Right forelimb (tissue), 1 donor: ENCODE measurements at regions not wholly inside any gene's neighbourhood (a gene's known extent, or its start where the extent isn't known, plus 50 kb on each side); places are given as distances from the start of the nearest gene placed in this dataset.

ENCODE experiments used
- DNase-seq: peaks from one replicate; pipeline ENCODE4 v3.0.0-alpha.2; 2018

- no peak for DNase-seq
Measured at GRCh38 chr1:218582646-218583045, 237.5 kb downstream of the TGFB2 start.

GRCh38 chr1:218584418-218585155 lies 239.5 kb downstream of the TGFB2 start:
- no peak for DNase-seq

- DNase-seq = peak; percentile 60
Measured at GRCh38 chr1:218585511-218586184, 240.5 kb downstream of the TGFB2 start.

- no peak for DNase-seq
Measured at GRCh38 chr1:218587900-218588299, 242.8 kb downstream of the TGFB2 start.

- no peak for DNase-seq
Measured at GRCh38 chr1:218588540-218589172, 243.5 kb downstream of the TGFB2 start.

GRCh38 chr1:218589487-218589886 lies 244.4 kb downstream of the TGFB2 start:
- DNase-seq = no peak

- DNase-seq = no peak
Measured at GRCh38 chr1:218591966-218592365, 246.8 kb downstream of the TGFB2 start.

GRCh38 chr1:218592688-218593087 lies 247.6 kb downstream of the TGFB2 start:
- DNase-seq = no peak

- DNase-seq = no peak
Measured at GRCh38 chr1:218600968-218601367, 255.8 kb downstream of the TGFB2 start.

- no peak for DNase-seq
Measured at GRCh38 chr1:218604217-218604616, 259.1 kb downstream of the TGFB2 start.

- no peak for DNase-seq
Measured at GRCh38 chr1:218611916-218612585, 266.9 kb downstream of the TGFB2 start.

- no peak for DNase-seq
Measured at GRCh38 chr1:218613105-218613504, 268.0 kb downstream of the TGFB2 start.

GRCh38 chr1:218614031-218614430 lies 268.9 kb downstream of the TGFB2 start:
- DNase-seq = no peak

- DNase-seq = no peak
Measured at GRCh38 chr1:218616681-218617080, 271.5 kb downstream of the TGFB2 start.

GRCh38 chr1:218617986-218618385 lies 272.9 kb downstream of the TGFB2 start:
- no peak for DNase-seq

GRCh38 chr1:218620956-218621355 lies 275.8 kb downstream of the TGFB2 start:
- no peak for DNase-seq

- no peak for DNase-seq
Measured at GRCh38 chr1:218624052-218624451, 278.9 kb downstream of the TGFB2 start.

- DNase-seq = no peak
Measured at GRCh38 chr1:218625393-218625792, 280.3 kb downstream of the TGFB2 start.

- peak; percentile 46 for DNase-seq
Measured at GRCh38 chr1:218633238-218633988, 288.3 kb downstream of the TGFB2 start.

GRCh38 chr1:218634212-218634611 lies 289.1 kb downstream of the TGFB2 start:
- DNase-seq = no peak

- DNase-seq = no peak
Measured at GRCh38 chr1:218636548-218636947, 291.4 kb downstream of the TGFB2 start.

- DNase-seq = no peak
Measured at GRCh38 chr1:218640173-218640572, 295.0 kb downstream of the TGFB2 start.
